GM18951 (cell line): ENCODE measurements at regions not wholly inside any gene's neighbourhood (a gene's known extent, or its start where the extent isn't known, plus 50 kb on each side); places are given as distances from the start of the nearest gene placed in this dataset.

Experiments
- POLR2A ChIP-seq: IDR thresholded peaks from 4 replicates; pipeline ENCODE4 v1.6.1; 2011; ENCODE audit warnings: mild to moderate bottlenecking; ENCODE audit not compliant: insufficient read length, insufficient read depth; ENCODE audit errors: extremely low read depth
- in situ Hi-C: fragments of 300-500 bp; cut with MboI; formaldehyde crosslinking; loops from one replicate; pipeline ENCODE4 v1.12.0; 2022; ENCODE audit warnings: low sequenced_read_pairs, mixed read lengths, inconsistent platforms; ENCODE audit not compliant: unreplicated experiment

GRCh38 chr21:39124681-39125251 lies 58.5 kb downstream of the PSMG1 start:
- in situ Hi-C loops = loop anchor here (5.0 kb wide), 1 partner anchor 387 kb away; no protein-coding TSS in a partner anchor

GRCh38 chr21:39123375-39123774 lies 59.9 kb downstream of the PSMG1 start:
- no peak for TF ChIP-seq POLR2A
- in situ Hi-C loops = loop anchor here (5.0 kb wide), 1 partner anchor 386 kb away; no protein-coding TSS in a partner anchor

More at GRCh38 chr21:39124681-39125251, 58.5 kb downstream of the PSMG1 start:
- no peak for TF ChIP-seq POLR2A

- TF ChIP-seq POLR2A = no peak
- in situ Hi-C loops = loop anchor here (5.0 kb wide), 1 partner anchor 384 kb away; no protein-coding TSS in a partner anchor
These were observed 61.5 kb downstream of the PSMG1 start for GRCh38 chr21:39121600-39122355.

- in situ Hi-C loops = loop anchor here (5.0 kb wide), 1 partner anchor 384 kb away; no protein-coding TSS in a partner anchor
These were observed 62.2 kb downstream of the PSMG1 start for GRCh38 chr21:39120876-39121599.

GRCh38 chr21:39119891-39120290 lies 63.4 kb downstream of the PSMG1 start:
- in situ Hi-C loops = loop anchor here (5.0 kb wide), 1 partner anchor 383 kb away; no protein-coding TSS in a partner anchor

More at GRCh38 chr21:39120876-39121599, 62.2 kb downstream of the PSMG1 start:
- no peak for TF ChIP-seq POLR2A

GRCh38 chr21:39118604-39119215 lies 64.5 kb downstream of the PSMG1 start:
- TF ChIP-seq POLR2A = no peak
- in situ Hi-C loops = no loop called here

More at GRCh38 chr21:39119891-39120290, 63.4 kb downstream of the PSMG1 start:
- no peak for TF ChIP-seq POLR2A

- in situ Hi-C loops = no loop called here
- no peak for TF ChIP-seq POLR2A
These were observed 65.2 kb downstream of the PSMG1 start for GRCh38 chr21:39118061-39118460.

GRCh38 chr21:39117440-39117970 lies 65.7 kb downstream of the PSMG1 start:
- no peak for TF ChIP-seq POLR2A
- in situ Hi-C loops = no loop called here

- in situ Hi-C loops = no loop called here
- TF ChIP-seq POLR2A = no peak
These were observed 66.4 kb downstream of the PSMG1 start for GRCh38 chr21:39116761-39117439.

- no peak for TF ChIP-seq POLR2A
- in situ Hi-C loops = no loop called here
These were observed 67.5 kb downstream of the PSMG1 start for GRCh38 chr21:39115576-39116235.

- in situ Hi-C loops = no loop called here
- no peak for TF ChIP-seq POLR2A
These were observed 68.2 kb downstream of the PSMG1 start for GRCh38 chr21:39114871-39115575.
